ENCODE measurements at regions not wholly inside any gene's neighbourhood (a gene's known extent, or its start where the extent isn't known, plus 50 kb on each side); places are given as distances from the start of the nearest gene placed in this dataset.
A peak's percentile ranks its signal among the peaks of the same experiment; 100 is the strongest.

DNA sequence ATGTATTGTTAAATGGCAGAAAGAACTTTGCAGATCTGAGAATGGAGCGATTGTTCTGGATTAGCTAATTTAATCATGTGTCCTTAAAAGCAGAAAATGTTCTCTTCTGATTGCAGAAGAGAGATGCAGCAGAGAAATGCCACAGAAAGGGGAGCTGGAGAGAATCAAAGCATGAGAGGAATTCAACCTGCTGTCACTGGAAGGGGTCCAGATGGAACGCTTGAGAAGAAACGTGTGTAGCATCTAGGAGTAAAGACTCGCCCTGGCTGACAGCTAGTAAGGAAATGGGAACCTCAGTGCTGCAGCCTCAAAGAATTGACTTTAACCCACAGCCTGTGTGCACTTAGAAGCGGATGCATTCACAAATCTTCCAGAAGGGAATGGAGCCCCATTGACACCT is 502.8 kb downstream of the KLF12 start:
- no peak overlapping the region for H3K27ac ChIP-seq
- intact Hi-C loops (cut with DNase I): no loop called here
- H3K9me3 ChIP-seq: no peaks in the 10 kb centered on the region
- ATAC-seq (no peak), DNase-seq (no peak)
- H3K36me3 ChIP-seq (replicated peaks in 1 of 2; ENCODE audit: insufficient read depth in 1 of 2, low read depth in 2 of 2): no peaks in the 10 kb centered on the region
- TF ChIP-seq, protein P1, sequence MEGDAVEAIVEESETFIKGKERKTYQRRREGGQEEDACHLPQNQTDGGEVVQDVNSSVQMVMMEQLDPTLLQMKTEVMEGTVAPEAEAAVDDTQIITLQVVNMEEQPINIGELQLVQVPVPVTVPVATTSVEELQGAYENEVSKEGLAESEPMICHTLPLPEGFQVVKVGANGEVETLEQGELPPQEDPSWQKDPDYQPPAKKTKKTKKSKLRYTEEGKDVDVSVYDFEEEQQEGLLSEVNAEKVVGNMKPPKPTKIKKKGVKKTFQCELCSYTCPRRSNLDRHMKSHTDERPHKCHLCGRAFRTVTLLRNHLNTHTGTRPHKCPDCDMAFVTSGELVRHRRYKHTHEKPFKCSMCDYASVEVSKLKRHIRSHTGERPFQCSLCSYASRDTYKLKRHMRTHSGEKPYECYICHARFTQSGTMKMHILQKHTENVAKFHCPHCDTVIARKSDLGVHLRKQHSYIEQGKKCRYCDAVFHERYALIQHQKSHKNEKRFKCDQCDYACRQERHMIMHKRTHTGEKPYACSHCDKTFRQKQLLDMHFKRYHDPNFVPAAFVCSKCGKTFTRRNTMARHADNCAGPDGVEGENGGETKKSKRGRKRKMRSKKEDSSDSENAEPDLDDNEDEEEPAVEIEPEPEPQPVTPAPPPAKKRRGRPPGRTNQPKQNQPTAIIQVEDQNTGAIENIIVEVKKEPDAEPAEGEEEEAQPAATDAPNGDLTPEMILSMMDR (IDR thresholded peaks at IDR 0.05): no peak
- WGBS, 2 donors: 67 to 69% methylated on average over 5 of the region's 5 CpGs
- no peaks in the 10 kb centered on the region for H3K4me1 ChIP-seq
- H3K4me3 ChIP-seq: no peak overlapping the region
- H3K27me3 ChIP-seq: no peaks in the 10 kb centered on the region

- no peaks in the 10 kb centered on the region for H3K4me1 ChIP-seq
- no peaks in the 10 kb centered on the region for H3K36me3 ChIP-seq (replicated peaks in 1 of 2; ENCODE audit: insufficient read depth in 1 of 2, low read depth in 2 of 2)
- ATAC-seq (no peak), DNase-seq (no peak)
- intact Hi-C loops (cut with DNase I): no loop called here
- TF ChIP-seq POLR2A (IDR thresholded peaks at IDR 0.05): no peak
- TF ChIP-seq, protein P1 (IDR thresholded peaks at IDR 0.05): no peak
- no peak overlapping the region for H3K27ac ChIP-seq
- H3K9me3 ChIP-seq: no peaks in the 10 kb centered on the region
- H3K4me3 ChIP-seq: no peak overlapping the region
- 82 to 89% methylated on average over 8 of the region's 8 CpGs for WGBS, 2 donors
- no peaks in the 10 kb centered on the region for H3K27me3 ChIP-seq
Measured at GRCh38 chr13:73625562-73626339, 508.5 kb downstream of the KLF12 start.

DNA sequence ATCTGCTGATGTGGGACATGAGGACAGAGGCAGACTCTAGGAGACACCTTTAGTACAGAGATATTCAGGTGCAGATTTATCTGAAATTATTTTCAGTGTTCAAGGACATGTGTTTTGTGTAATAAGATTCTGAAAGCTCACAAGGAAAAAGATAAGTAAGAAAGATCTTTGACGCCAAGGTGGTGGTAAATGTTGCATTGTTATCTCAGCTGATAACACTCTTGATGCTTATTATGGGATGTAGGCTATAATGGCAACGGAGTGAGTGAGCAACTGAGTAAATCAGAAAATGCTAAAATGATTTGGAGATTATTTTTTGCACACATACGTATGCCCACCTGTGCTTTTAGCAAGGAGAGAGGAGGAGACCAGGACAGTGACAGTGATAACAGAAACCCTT is 510.9 kb downstream of the KLF12 start:
- 46% methylated on average over 3 of the region's 3 CpGs for WGBS, 2 donors
- H3K36me3 ChIP-seq (replicated peaks in 1 of 2; ENCODE audit: insufficient read depth in 1 of 2, low read depth in 2 of 2): no peaks in the 10 kb centered on the region
- H3K27me3 ChIP-seq: no peaks in the 10 kb centered on the region
- no peaks in the 10 kb centered on the region for H3K9me3 ChIP-seq
- no peak overlapping the region for H3K4me3 ChIP-seq
- ATAC-seq (no peak), DNase-seq (no peak)
- peaks cover 5% of the 10 kb centered on the region for H3K4me1 ChIP-seq
- TF ChIP-seq, protein P1 (IDR thresholded peaks at IDR 0.05): no peak
- no peak for TF ChIP-seq POLR2A (IDR thresholded peaks at IDR 0.05)
- intact Hi-C loops (cut with DNase I): no loop called here
- no peak overlapping the region for H3K27ac ChIP-seq

DNA sequence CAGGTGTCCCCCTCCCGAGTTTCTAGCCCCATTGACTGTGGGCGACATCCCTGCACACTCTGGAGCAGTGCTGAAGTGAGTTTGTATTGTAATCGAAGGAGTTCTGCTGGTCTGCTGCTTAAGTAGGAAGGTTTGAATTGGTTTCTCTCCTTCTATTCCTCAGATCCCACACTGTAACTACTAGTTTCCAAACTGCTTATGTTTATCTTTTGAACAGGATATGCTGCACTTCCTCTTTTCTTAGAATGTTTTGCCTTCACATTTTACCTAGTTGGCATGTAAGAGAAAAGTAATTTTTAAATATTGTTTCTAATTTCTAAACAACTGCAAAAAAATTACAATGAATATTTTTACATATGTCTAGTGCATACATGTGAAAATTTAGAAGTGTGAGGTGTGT is 511.8 kb downstream of the KLF12 start:
- WGBS, 2 donors: 64 to 83% methylated on average over 3 of the region's 3 CpGs
- peaks cover 5% of the 10 kb centered on the region for H3K4me1 ChIP-seq
- ATAC-seq: no peak
- no peak overlapping the region for H3K27ac ChIP-seq
- H3K27me3 ChIP-seq: no peaks in the 10 kb centered on the region
- DNase-seq: no peak
- H3K9me3 ChIP-seq: no peaks in the 10 kb centered on the region
- no peaks in the 10 kb centered on the region for H3K36me3 ChIP-seq (replicated peaks in 1 of 2; ENCODE audit: insufficient read depth in 1 of 2, low read depth in 2 of 2)
- intact Hi-C loops (cut with DNase I): no loop called here
- H3K4me3 ChIP-seq: no peak overlapping the region
- TF ChIP-seq, protein P1 (IDR thresholded peaks at IDR 0.05): no peak
- no peak for TF ChIP-seq POLR2A (IDR thresholded peaks at IDR 0.05)

- intact Hi-C loops (cut with DNase I): no loop called here
- ATAC-seq (peak; percentile 70), DNase-seq (peak; percentile 17 to 46 (median 34))
- H3K36me3 ChIP-seq (replicated peaks in 1 of 2; ENCODE audit: insufficient read depth in 1 of 2, low read depth in 2 of 2): no peaks in the 10 kb centered on the region
- WGBS, 2 donors: 8 to 9% methylated on average over 9 of the region's 9 CpGs
- H3K4me3 ChIP-seq: no peak overlapping the region
- TF ChIP-seq, protein P1 (IDR thresholded peaks at IDR 0.05): no peak
- TF ChIP-seq POLR2A (IDR thresholded peaks at IDR 0.05): no peak
- H3K27ac ChIP-seq: peak overlapping the region; percentile 10 to 63 (median 20)
- no peaks in the 10 kb centered on the region for H3K27me3 ChIP-seq
- H3K9me3 ChIP-seq: no peaks in the 10 kb centered on the region
- H3K4me1 ChIP-seq: peaks cover 5% of the 10 kb centered on the region
Measured at GRCh38 chr13:73618275-73618865, 515.8 kb downstream of the KLF12 start.

Measured in body of pancreas (tissue), 4 donors.